ENCODE measurements at regions not wholly inside any gene's neighbourhood (a gene's known extent, or its start where the extent isn't known, plus 50 kb on each side); places are given as distances from the start of the nearest gene placed in this dataset.

- TF ChIP-seq CTCF (IDR thresholded peaks at IDR 0.05) (no peak), POLR2A (IDR thresholded peaks at IDR 0.05) (no peak)
- H3K4me3 ChIP-seq (ENCODE audit: low read depth, poor library complexity, severe bottlenecking), result no peak overlapping the region
- no peak for DNase-seq (ENCODE audit: low spot score in 2 of 2)
- 81 to 83% methylated on average over 4 of the region's 4 CpGs for WGBS, 2 donors
- intact Hi-C loops (cut with DNase I; ENCODE audit: low total_unique reads), result no loop called here
Observed at GRCh38 chr2:18496516-18496915, 63.9 kb downstream of the RDH14 start.

GRCh38 chr2:18495058-18495457 is 65.4 kb downstream of the RDH14 start:
- no peak for DNase-seq (ENCODE audit: low spot score in 2 of 2)
- 82 to 89% methylated on average over 2 of the region's 2 CpGs for WGBS, 2 donors
- no peak overlapping the region for H3K4me3 ChIP-seq (ENCODE audit: low read depth, poor library complexity, severe bottlenecking)
- TF ChIP-seq CTCF (IDR thresholded peaks at IDR 0.05), result no peak
- intact Hi-C loops (cut with DNase I; ENCODE audit: low total_unique reads), result no loop called here

DNA sequence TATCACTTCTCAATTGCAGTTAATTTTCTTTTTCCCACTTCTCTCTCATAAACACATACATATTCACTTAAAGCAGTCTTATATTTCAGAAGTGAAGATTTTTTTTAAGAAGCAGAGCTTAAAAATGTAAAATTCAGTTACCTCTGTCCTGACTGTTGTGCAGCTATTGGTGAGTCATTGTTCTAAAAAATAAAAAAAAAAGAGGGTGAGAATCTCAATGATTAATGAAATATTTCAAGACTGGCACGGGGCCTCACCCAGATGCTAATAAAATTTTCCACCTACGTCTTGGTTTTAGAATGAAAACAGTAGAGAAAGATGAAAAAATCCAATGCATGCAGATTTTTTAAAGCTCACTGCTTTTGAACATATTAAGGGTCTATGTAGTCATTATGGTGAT is 67.7 kb downstream of the RDH14 start:
- H3K4me3 ChIP-seq (ENCODE audit: low read depth, poor library complexity, severe bottlenecking), result no peak overlapping the region
- WGBS, 2 donors, result 41 to 47% methylated on average over 2 of the region's 2 CpGs

GRCh38 chr2:18491577-18491976 is 68.9 kb downstream of the RDH14 start:
- peak in 1 of 2 donors; percentile 50 for DNase-seq (ENCODE audit: low spot score in 2 of 2)
- no peak overlapping the region for H3K4me3 ChIP-seq (ENCODE audit: low read depth, poor library complexity, severe bottlenecking)
- TF ChIP-seq POLR2A (IDR thresholded peaks at IDR 0.05) (no peak), CTCF (IDR thresholded peaks at IDR 0.05) (no peak)
- intact Hi-C loops (cut with DNase I; ENCODE audit: low total_unique reads), result no loop called here
- WGBS, 2 donors, result 59 to 71% methylated on average over 3 of the region's 3 CpGs

More for the DNA sequence above, 67.7 kb downstream of the RDH14 start:
- DNase-seq (ENCODE audit: low spot score in 2 of 2), result no peak
- intact Hi-C loops (cut with DNase I; ENCODE audit: low total_unique reads), result no loop called here
- TF ChIP-seq CTCF (IDR thresholded peaks at IDR 0.05), result no peak
- TF ChIP-seq POLR2A (IDR thresholded peaks at IDR 0.05), result no peak

DNA sequence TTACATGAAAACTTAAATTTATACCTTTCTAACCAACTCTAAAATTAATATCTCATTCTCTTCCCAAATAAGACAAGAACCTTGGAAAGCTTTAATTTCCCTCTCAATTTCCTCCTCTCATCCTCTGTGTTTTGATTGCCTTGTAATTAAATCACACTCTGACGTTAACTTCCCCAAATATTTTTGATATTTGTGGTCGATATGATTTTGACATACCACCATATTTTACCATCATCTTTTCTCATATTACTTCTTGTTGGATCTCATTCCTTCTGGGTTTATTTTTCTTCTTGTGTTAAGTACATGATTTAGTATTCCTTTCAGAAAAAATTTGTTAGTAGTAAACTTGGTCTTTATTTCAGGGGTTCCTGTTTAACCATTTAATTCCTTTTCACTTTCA is 69.6 kb downstream of the RDH14 start:
- H3K4me3 ChIP-seq (ENCODE audit: low read depth, poor library complexity, severe bottlenecking), result no peak overlapping the region
- WGBS, 2 donors, result 14 to 21% methylated on average over 2 of the region's 2 CpGs
- intact Hi-C loops (cut with DNase I; ENCODE audit: low total_unique reads), result no loop called here
- no peak for TF ChIP-seq POLR2A (IDR thresholded peaks at IDR 0.05)
- no peak for TF ChIP-seq CTCF (IDR thresholded peaks at IDR 0.05)
- DNase-seq (ENCODE audit: low spot score in 2 of 2), result no peak

DNA sequence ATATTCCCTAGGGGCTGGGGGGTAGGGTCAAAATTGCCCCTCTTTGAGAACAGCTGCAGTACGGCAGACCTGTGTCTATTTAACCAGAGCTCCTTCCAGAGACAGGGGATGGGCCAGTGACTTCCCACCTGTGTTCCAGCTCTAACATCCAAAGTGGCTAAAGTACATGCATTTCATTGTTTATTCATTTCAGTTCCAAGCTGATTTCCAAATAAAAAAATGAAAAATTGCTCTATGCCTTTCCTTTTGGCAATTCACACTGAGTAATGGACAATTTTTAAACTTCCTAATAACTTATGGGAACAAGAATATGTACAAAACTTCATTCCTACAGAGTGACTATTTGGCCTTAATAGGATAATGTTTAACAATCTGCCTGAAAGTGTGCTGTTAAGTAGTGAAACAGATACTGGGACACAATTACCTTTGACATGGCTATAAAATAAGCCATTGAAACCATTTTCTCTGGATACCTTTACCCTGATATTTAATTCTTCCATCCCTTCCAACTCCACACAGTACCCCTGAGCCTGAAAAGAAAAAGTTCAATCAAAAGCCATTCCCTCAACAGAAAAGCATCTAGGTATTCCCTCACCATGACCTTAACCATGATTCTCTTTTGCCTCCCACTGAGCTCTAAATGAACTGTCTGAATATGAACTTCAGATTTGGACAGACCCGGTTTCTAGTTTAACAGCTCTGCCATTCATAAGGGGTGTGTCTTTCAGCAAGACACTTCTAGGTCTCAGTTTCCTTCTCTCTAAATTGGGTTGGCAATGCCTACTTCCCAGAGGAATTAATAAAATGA is 73.1 kb downstream of the RDH14 start:
- no peak for TF ChIP-seq POLR2A (IDR thresholded peaks at IDR 0.05)
- TF ChIP-seq CTCF (IDR thresholded peaks at IDR 0.05), result no peak
- no peak overlapping the region for H3K4me3 ChIP-seq (ENCODE audit: low read depth, poor library complexity, severe bottlenecking)
- DNase-seq (ENCODE audit: low spot score in 2 of 2), result no peak
- intact Hi-C loops (cut with DNase I; ENCODE audit: low total_unique reads), result no loop called here
- WGBS, 2 donors, result 92% methylated on average over 2 of the region's 2 CpGs
